K562 (cell line): ENCODE measurements at regions not wholly inside any gene's neighbourhood (a gene's known extent, or its start where the extent isn't known, plus 50 kb on each side); places are given as distances from the start of the nearest gene placed in this dataset.

Source experiments
- ATAC-seq: fragments of 200-7000 bp; cut with Tn5 transposase; 3 replicates; pipeline ENCODE4 v1.9.1; 2020; ENCODE audit warnings: moderate library complexity
- BruUV-seq: library from RNA; stranded (reverse); fragments of 400-500 nt; replicated peaks from 2 replicates; lab custom pipeline; 2021; lab: Mats Ljungman, UMichigan
- CTCF ChIA-PET: fragments of 300-600 bp; formaldehyde crosslinking; extraction: SDS; loops from one replicate; lab custom pipeline; 2021; ENCODE audit warnings: low intra/inter-chr PET ratio; lab: Yijun Ruan, JAX
- POLR2A ChIA-PET: fragments of 300-600, 350-650 bp; sonication (Branson Sonifier 250); formaldehyde crosslinking; extraction: SDS; loops from one replicate; lab custom pipeline; 2021; ENCODE audit warnings: antibody characterized with exemption, inconsistent platforms; lab: Yijun Ruan, JAX
- DNase-seq, 4 experiments: peaks; one replicate each; pipeline versions ENCODE4 v3.0.0 to v3.0.0-alpha.2; 2011 to 2018; ENCODE audit warnings: low spot score in 3 of 4, mixed read lengths in 3 of 4; ENCODE audit errors: extremely low read depth in 1 of 4
- FAIRE-seq: peaks from 2 replicates; lab custom pipeline; 2011; peaks lifted over from hg19 to GRCh38; lab: Jason Lieb, UNC
- H2AFZ ChIP-seq: 2 replicates; pipeline ENCODE4 v1.6.0; 2011; ENCODE audit warnings: low read depth, low read length, control low read depth, inconsistent platforms
- H3K27ac ChIP-seq: fragments of 200-600 bp; 3 replicates; pipeline ENCODE4 v1.8.0; 2011; ENCODE audit warnings: low read depth, mild to moderate bottlenecking, control low read depth, inconsistent platforms, low read length, moderate library complexity, mixed read lengths; ENCODE audit errors: extremely low read depth
- H3K27me3 ChIP-seq, 2 experiments: fragments of 300-600 bp in 1 of 2; 2 replicates in 1 of 2; 3 replicates in 1 of 2; pipeline versions ENCODE4 v1.6.0 to v1.8.0; 2011; ENCODE audit warnings: inconsistent platforms in 2 of 2, low read length in 2 of 2, mild to moderate bottlenecking in 1 of 2, mixed read lengths in 1 of 2, moderate library complexity in 1 of 2; ENCODE audit not compliant: control insufficient read depth in 2 of 2, insufficient read depth in 2 of 2
- H3K36me3 ChIP-seq: fragments of 300-600 bp; 3 replicates; pipeline ENCODE4 v1.8.0; 2011; ENCODE audit warnings: mild to moderate bottlenecking, low read length, inconsistent platforms; ENCODE audit not compliant: control insufficient read depth, insufficient read depth
- H3K4me1 ChIP-seq, 2 experiments: fragments of 200-600 bp in 1 of 2; replicated peaks in 1 of 2; 2 replicates in 1 of 2; 3 replicates in 1 of 2; pipeline versions ENCODE4 v1.5.1 to v1.8.0; 2011; ENCODE audit warnings: inconsistent platforms in 2 of 2, low read length in 2 of 2, mild to moderate bottlenecking in 1 of 2, mixed read lengths in 1 of 2, moderate library complexity in 1 of 2; ENCODE audit not compliant: control insufficient read depth in 2 of 2, insufficient read depth in 2 of 2
- H3K4me2 ChIP-seq: 2 replicates; pipeline ENCODE4 v1.6.1; 2011; ENCODE audit warnings: low read length, control low read depth, inconsistent platforms, mixed read lengths; ENCODE audit not compliant: insufficient read depth
- H3K4me3 ChIP-seq: fragments of 200-600 bp; sonication (generic), shearing (Covaris generic); 2 replicates; pipeline ENCODE4 v1.5.1; 2016; ENCODE audit warnings: control low read depth, inconsistent platforms
- H3K79me2 ChIP-seq: fragments of 200-600 bp; 3 replicates; pipeline ENCODE4 v1.8.0; 2011; ENCODE audit warnings: low read length, inconsistent platforms; ENCODE audit not compliant: control insufficient read depth, insufficient read depth
- H3K9ac ChIP-seq, 2 experiments: 2 replicates each; pipeline versions ENCODE4 v1.6.0 to v1.6.1; 2011; ENCODE audit warnings: low read depth in 2 of 2, low read length in 2 of 2, control low read depth in 1 of 2, inconsistent platforms in 1 of 2, mild to moderate bottlenecking in 1 of 2, mixed read lengths in 1 of 2; ENCODE audit not compliant: insufficient read depth in 1 of 2
- H3K9me1 ChIP-seq: one replicate; pipeline ENCODE4 v1.6.0; 2011; ENCODE audit warnings: inconsistent platforms, mild to moderate bottlenecking, low read length, moderate library complexity; ENCODE audit not compliant: control insufficient read depth, insufficient read depth
- H3K9me3 ChIP-seq: replicated peaks from 2 replicates; pipeline ENCODE4 v1.5.1; 2011; ENCODE audit warnings: low read depth, low read length, inconsistent platforms; ENCODE audit not compliant: control insufficient read depth, insufficient read depth
- H4K20me1 ChIP-seq: replicated peaks from 2 replicates; pipeline ENCODE4 v1.6.1; 2011; ENCODE audit warnings: low read length, inconsistent platforms, mixed read lengths; ENCODE audit not compliant: control insufficient read depth, insufficient read depth
- KDM1A ChIP-seq, 2 experiments: fragments of 450-650 bp; IDR thresholded peaks; 2 replicates each; pipeline ENCODE4 v1.6.1; 2016; ENCODE audit warnings: mild to moderate bottlenecking in 2 of 2
- NR2C1 ChIP-seq, 2 experiments: fragments of 450-650 bp; IDR thresholded peaks; 2 replicates each; pipeline ENCODE4 v1.6.1; 2017; ENCODE audit warnings: mild to moderate bottlenecking in 2 of 2, antibody characterized with exemption in 1 of 2, inconsistent platforms in 1 of 2, missing compliant biosample characterization in 1 of 2, missing genetic modification characterization in 1 of 2
- STAT6 ChIP-seq: sonication (generic); formaldehyde crosslinking; IDR thresholded peaks from 2 replicates; pipeline ENCODE4 v1.8.1; 2023; ENCODE audit warnings: mild to moderate bottlenecking, missing genetic modification reagents
- ZNF146 ChIP-seq: IDR thresholded peaks from one replicate; pipeline ENCODE4 v1.6.1; 2018; ENCODE audit warnings: missing compliant biosample characterization; ENCODE audit not compliant: unreplicated experiment
- WGBS: fragments of 100-300 bp; shearing (Covaris generic); methylation state at CpG from one replicate; pipeline ENCODE4 v1.1.6; 2016; ENCODE audit warnings: low coverage, mixed read lengths; ENCODE audit not compliant: insufficient coverage; ENCODE audit errors: missing lambda C conversion rate; 5-methylcytosine and 5-hydroxymethylcytosine counted together
- in situ Hi-C: fragments of 300-500 bp; cut with MboI; formaldehyde crosslinking; loops from 4 replicates; pipeline ENCODE4 v1.15.0; 2018; ENCODE audit warnings: inconsistent platforms, mixed read lengths
- intact Hi-C: fragments of 100-400 bp; cut with micrococcal nuclease; formaldehyde crosslinking; loops from 2 replicates; pipeline ENCODE4 v1.14.2; 2022

DNA sequence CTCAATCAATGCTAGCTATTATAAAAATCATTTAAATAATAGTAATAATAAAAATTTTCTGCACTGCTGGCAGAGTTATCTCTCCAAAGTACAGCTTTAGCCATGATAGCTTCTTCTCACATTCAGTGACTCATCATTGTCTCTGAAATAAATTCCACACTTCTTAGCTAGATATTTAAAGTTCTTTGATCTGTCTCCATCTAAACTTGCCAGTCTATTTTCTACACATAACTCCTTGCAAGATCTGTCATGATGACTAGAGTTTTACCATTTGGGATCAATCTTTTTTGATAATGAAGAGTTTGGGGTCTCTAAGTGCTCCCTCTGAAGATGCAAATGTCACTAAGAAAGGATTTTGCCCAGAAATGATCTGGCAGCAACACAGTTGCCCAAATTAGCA, 155.4 kb upstream of the LHCGR start (continued):
- no peak for TF ChIP-seq NR2C1 (IDR thresholded peaks at IDR 0.05)
- TF ChIP-seq NR2C1 (tag; IDR thresholded peaks at IDR 0.05), result no peak
- TF ChIP-seq ZNF146 (CRISPR knock-in tag), result no peak
- no peak for TF ChIP-seq STAT6 (CRISPR knock-in tag)

DNA sequence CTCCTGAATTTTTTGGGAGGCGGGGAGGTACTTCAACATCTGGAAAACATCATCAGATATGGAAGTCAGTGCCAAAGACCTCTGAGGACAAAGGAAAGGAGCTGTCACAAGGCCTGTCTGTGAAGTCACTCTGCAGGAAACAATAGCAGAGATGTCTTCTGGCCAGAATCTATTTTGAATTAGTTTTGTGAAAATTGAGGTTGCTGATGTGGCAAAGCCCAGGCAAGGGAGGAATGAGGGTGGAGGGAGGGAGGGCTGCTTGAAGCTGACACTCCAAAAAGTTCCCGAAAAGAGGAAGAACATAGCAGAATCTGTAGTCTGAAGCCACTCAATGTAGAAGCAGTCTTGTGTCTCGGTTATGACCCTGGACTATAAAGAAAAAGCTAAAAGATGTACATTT, 151.1 kb upstream of the LHCGR start:
- H3K79me2 ChIP-seq, result no peaks in the 10 kb centered on the region
- H3K9me3 ChIP-seq, result no peaks in the 10 kb centered on the region; the same call in 1 of the 2 replicates
- H2AFZ ChIP-seq, result no peak overlapping the region
- BruUV-seq, result no TSS peak
- 0% methylated on average over 3 of the region's 3 CpGs for WGBS
- CTCF ChIA-PET, result no interaction called here
- H3K4me1 ChIP-seq, result no peaks in the 10 kb centered on the region
- ATAC-seq (no peak), DNase-seq (no peak), FAIRE-seq (no peak)
- no peaks in the 10 kb centered on the region for H3K27me3 ChIP-seq
- POLR2A ChIA-PET, result no interaction called here
- no peak overlapping the region for H3K9ac ChIP-seq
- no peak overlapping the region for H3K4me3 ChIP-seq
- no peaks in the 10 kb centered on the region for H3K9me1 ChIP-seq
- TF ChIP-seq KDM1A (IDR thresholded peaks at IDR 0.05), result no peak
- H3K36me3 ChIP-seq, result no peaks in the 10 kb centered on the region
- H4K20me1 ChIP-seq, result no peaks in the 10 kb centered on the region
- no peak overlapping the region for H3K27ac ChIP-seq
- intact Hi-C loops (no loop called here), in situ Hi-C loops (no loop called here)
- H3K4me2 ChIP-seq, result no peak overlapping the region
